OCI-M2 (cell line): ENCODE measurements at regions not wholly inside any gene's neighbourhood (a gene's known extent, or its start where the extent isn't known, plus 50 kb on each side); places are given as distances from the start of the nearest gene placed in this dataset.

ENCODE experiments used
- DNase-seq: peaks from one replicate; lab custom pipeline; 2025; ENCODE audit not compliant: unreplicated experiment; lab: John Stamatoyannopoulos, UW

- DNase-seq = no peak
These were observed 597.1 kb upstream of the PRMT6 start for GRCh38 chr1:106459418-106459817.

- DNase-seq = no peak
These were observed 590.8 kb upstream of the PRMT6 start for GRCh38 chr1:106465666-106466065.

DNA sequence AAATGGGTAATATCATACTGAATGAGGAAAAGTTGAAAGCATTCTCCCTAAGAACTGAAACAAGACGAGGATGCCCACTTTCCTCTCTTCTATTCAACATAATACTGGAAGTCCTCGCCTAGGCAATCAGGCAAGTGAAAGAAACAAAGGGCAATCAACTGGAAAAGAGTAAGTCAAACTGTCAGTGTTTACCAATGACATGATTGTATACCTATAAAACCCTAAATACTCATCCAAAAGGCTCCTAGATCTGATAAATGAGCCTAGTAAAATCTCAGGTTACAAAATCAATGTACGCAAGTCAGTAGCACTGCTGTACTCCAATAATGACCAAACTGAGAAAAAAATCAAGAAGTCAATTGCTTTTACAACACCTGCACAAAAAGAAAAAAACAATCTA lies 575.8 kb upstream of the PRMT6 start:
- no peak for DNase-seq

- no peak for DNase-seq
These were observed 563.6 kb upstream of the PRMT6 start for GRCh38 chr1:106492880-106493279.

GRCh38 chr1:106494646-106495045 lies 561.8 kb upstream of the PRMT6 start:
- DNase-seq = no peak

DNA sequence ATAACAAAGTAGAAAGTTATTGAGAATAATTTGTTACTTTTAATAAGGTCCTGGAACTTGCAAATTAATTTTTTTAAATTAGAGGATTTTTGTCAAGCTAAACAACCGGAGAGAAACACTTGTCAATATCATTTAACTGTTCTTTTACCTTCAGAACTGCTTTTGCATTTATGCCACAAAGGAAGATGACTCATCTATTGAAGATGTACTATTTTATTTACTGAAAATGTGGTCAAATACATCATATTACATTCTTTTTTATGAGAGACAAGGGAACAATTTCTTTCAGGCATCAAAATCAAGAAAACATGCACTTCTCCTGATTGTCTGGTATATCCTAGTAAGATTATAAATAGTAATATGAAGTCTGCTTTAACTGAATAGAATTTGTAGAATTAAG lies 558.2 kb upstream of the PRMT6 start:
- DNase-seq = no peak

DNA sequence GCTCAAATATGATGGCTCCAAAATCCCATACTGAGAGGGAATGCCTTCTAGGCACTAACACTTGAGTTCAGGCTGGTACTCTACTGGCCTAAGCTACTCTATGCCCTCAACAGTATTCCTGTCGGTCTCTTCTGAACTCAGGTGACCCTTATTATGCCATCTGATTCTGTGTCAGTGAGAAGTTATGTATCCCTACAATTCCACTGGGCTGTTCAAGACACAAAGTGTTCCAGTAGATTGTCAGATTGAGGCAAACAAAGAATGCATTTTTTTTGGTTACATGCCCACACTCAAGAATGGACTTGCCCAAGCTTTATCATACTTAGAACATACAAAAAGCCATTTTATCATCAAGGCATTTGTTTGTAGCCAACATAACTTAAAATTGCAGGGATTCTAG lies 553.8 kb upstream of the PRMT6 start:
- no peak for DNase-seq

DNA sequence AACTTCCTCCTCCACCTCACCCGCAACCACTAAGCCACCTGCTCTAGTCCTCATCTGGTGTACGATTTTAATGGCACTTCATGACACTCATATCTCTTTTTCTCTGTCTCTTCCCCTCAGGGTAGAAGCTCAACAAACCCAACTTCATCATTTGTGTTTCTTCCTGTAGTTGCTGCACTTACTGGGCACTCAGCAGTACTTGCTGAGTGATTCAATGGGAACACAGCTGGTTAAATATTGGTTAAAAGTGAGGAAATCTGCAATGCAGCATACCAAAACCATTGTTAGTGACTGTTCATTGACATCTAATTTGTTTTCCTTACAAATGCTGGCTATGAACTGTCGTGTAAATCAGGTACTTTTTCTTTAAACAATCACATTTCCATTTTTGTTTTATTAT lies 541.1 kb upstream of the PRMT6 start:
- no peak for DNase-seq

DNA sequence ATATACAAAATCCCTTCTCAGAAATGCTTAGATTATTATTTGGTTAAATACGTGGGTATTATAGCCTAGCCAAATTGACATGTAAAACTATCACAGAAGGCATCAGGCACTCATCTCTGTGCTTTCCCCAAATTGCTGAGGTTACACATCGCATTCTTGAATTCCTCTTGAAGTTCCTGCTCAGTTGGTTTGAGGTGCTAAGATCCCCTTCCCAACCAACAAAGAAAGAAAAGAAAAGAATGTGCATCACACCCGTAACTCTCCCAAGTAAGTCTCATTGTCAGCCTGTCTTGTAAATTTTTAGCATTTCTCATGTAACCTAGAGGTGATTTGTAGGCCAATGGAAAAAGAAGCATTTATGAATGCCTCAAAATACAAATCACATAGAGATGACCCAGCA lies 539.2 kb upstream of the PRMT6 start:
- DNase-seq = no peak

DNA sequence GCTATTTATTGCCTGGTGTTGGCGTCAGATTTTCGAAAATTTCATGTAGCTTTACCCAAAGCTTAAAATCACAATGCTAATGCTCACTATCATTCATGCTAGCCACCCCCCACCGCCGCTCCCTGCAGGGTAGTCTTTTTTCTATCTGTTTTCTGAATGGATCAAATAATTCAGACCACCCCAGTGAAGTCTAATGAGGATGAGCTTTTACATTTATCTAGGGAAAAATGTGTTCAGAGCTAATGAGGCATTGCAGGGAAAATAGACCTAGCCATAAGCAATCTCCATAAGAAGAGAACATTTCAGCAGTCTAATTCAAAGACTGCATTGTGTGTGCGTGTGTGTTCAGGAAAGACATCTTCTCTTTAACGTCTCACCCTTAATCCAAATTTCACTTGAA lies 533.0 kb upstream of the PRMT6 start:
- DNase-seq = no peak

- no peak for DNase-seq
These were observed 531.8 kb upstream of the PRMT6 start for GRCh38 chr1:106524631-106525030.

DNA sequence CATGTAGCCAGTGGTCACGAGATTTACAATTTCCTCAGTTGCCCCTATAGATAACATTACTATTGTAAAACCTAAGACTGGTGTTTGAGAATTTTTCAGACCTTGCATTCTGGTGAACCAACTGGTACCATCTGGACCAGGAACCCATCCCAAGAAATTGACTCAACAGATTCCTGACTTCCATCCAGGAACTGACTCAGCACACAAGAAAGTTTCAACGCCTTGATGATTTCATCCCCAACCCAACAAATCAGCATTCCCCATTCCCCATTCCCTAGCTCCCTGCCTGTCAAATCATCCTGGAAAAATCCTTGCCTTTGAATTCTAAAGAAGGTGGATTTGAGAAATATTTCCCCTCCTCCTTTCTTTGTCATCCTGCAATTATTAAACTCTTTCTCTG lies 529.8 kb upstream of the PRMT6 start:
- no peak for DNase-seq

DNA sequence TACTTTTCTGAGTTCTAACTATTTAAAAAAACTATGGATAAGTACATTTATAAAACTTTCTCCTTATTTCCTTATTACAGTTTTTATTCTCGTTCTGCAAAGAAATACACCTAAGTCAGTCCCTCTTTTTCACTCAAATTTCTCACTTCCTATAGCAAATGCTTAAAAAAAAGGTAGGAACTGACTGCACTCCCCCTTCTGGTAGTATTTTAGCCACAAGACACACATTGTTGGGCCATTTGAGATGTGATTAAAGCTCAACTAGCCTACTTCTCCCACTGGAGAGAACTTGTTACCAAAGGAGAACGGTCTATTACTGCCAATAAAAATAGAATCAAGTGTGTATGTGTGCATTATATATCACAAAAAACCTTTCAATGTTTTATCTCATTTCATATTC lies 521.9 kb upstream of the PRMT6 start:
- DNase-seq = no peak

- DNase-seq = no peak
These were observed 519.7 kb upstream of the PRMT6 start for GRCh38 chr1:106536741-106537140.

- no peak for DNase-seq
These were observed 507.7 kb upstream of the PRMT6 start for GRCh38 chr1:106548726-106549125.

DNA sequence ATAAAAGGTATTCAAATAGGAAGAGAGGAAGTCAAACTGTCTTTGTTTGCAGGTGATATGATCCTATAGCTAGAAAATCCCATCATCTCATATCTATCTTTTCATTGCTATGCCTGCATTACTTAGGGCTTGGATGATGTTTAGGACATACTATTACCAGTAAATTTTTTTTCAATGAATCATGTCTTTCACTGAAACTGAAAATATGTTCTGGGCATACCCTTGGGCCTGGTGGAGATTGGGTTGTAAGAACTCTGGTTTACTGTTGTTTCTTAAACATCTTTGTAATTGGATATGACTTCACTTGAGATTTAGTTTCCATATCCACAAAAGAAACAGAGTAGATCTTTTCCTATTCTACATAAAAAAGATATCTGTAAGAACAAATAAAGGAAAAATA lies 502.2 kb upstream of the PRMT6 start:
- no peak for DNase-seq

- DNase-seq = no peak
These were observed 500.9 kb upstream of the PRMT6 start for GRCh38 chr1:106555571-106555970.

DNA sequence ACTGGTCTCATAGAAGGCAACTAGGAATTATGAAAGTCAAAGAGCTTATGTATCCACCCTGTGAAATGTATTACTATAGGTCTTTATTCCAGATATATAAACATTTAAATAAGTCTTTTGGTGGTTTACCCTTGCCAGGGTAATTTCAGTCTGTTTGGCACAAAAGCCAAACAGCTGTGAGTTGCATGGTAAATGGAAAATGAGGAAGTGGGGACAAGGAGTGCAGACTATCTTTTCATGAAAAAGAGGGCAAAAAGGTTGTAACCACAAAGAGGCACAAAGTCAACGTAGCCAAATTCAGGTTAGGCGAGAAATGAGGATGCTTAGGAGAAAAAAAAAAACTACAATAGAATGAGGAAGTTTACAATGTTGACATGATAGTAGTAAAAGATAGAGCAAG lies 492.3 kb upstream of the PRMT6 start:
- no peak for DNase-seq

DNA sequence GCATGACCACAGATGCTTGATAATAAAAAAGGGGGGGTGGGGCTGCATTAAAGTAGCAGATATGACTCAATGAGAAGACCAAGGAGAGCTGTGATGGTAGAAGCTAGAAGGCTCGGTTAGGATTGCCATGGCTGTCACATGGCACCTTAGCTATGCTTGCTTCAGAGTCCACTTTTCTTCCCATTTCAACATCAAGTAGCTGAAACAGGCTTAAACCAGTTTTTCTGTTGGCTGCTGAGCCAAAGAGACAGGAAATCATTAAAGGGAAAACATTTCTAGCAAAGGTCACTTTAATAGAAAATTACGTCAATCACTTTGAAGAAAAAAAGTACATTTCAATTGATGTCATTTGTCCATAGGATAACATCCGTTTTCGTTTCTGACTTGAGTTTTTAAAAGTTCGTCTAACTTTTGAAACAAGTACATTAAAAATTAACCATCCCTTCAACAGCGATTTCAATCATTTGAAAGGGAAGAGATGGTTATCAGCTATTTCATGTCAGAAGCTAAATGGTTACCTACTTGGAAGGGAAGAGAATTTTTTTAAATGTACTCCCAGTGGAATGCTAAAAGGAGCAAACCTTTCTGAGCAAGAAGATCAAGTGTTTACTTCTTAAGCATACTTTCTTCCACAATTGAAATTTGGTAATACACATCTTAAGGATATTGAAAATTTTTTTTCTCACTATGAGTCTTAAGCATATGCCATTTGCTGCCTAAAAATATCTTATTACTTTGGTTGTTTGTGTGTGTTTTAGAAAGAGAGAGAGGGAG lies 488.1 kb upstream of the PRMT6 start:
- DNase-seq = no peak

GRCh38 chr1:106571109-106571508 lies 485.4 kb upstream of the PRMT6 start:
- DNase-seq = no peak

DNA sequence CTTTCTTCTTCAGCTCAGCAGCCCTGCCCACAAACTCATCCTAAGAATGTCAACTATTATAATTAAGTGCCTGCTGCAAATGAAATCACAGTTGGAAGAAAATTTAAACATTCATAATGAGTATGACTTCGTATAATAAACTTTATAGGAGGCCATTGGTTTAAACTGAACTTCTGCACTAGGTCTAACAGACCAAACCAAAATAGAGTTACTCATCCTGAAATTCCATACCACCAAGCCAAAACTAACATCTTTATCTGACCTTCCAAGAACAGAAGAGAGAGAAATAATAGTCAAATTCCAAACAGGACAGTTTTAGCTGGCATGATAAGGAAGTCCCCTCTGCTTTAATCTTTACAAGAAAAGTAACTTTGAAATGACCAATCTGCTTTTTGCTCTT lies 472.4 kb upstream of the PRMT6 start:
- DNase-seq = no peak

DNA sequence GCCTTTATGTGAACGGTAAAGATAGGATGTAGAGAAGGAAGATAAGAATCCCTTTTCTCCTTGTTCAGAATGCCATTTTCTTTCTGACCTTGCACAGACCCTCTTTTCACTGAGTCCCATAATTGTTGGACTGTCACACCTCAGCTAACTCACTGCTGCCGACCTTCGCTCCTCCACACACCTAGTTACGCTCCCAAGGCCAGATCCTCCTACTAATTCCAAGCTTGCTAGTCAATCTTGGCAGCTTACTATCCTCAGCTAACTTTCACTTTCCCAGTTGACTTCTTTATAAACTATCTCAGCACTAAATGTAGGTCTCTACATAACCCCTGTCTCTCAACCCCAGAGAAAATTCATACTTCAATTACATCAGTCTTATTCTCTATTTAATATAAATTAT lies 471.8 kb upstream of the PRMT6 start:
- DNase-seq = no peak

- no peak for DNase-seq
These were observed 455.8 kb upstream of the PRMT6 start for GRCh38 chr1:106600626-106601025.
